BE2C (cell line): ENCODE measurements at regions not wholly inside any gene's neighbourhood (a gene's known extent, or its start where the extent isn't known, plus 50 kb on each side); places are given as distances from the start of the nearest gene placed in this dataset.
"Not testable (repeated sequence)": the region's sequence is repeated elsewhere in the genome, so short reads cannot be mapped to it uniquely, and the experiment has no call there.

Experiments used
- DNase-seq: peaks from one replicate; pipeline ENCODE4 v3.0.0-alpha.2; 2020
- H3K27me3 ChIP-seq: fragments of 250-450 bp; sonication (Bioruptor Pico); 2 replicates; pipeline ENCODE4 v1.5.1; 2020; ENCODE audit warnings: mild to moderate bottlenecking
- H3K36me3 ChIP-seq: fragments of 250-450 bp; sonication (Bioruptor Pico); 2 replicates; pipeline ENCODE4 v1.5.1; 2020; ENCODE audit warnings: mild to moderate bottlenecking
- H3K4me1 ChIP-seq: fragments of 250-450 bp; sonication (Bioruptor Pico); 2 replicates; pipeline ENCODE4 v1.5.1; 2020
- H3K4me3 ChIP-seq: 2 replicates; pipeline ENCODE4 v1.5.1; 2011; ENCODE audit warnings: low read depth, low read length
- H3K9me3 ChIP-seq: fragments of 250-450 bp; sonication (Bioruptor Pico); 2 replicates; pipeline ENCODE4 v1.5.1; 2020
- TF ChIP-seq, protein P1 (sequence below): IDR thresholded peaks from 2 replicates; pipeline ENCODE4 v1.5.1; 2012; ENCODE audit warnings: mild to moderate bottlenecking, low read depth, low read length

DNA sequence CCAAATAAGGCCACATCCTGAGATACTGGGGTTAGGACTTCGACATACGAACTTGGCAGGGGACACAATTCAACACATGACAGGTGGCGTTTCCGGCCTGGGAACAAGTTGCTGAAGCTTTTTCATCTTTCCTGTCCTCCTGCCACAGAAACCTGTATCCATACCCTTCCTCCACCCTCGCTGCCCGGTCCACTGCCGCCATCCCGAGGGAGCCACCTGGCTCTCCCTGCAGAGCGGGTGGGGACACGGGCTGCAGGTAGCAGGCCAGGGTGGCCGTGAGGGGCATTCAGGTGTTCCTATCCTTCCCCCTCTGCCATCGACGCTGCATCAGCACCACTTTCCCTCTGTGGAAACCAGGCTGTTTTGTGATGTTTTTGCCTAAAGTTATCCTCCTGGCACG lies 74.4 kb upstream of the TWIST2 start:
- Histone ChIP-seq H3K36me3 (no peaks in the 10 kb centered on the region), H3K4me1 (no peaks in the 10 kb centered on the region), H3K9me3 (no peaks in the 10 kb centered on the region; the same call in 1 of the 2 replicates), H3K4me3 (no peak overlapping the region), H3K27me3 (peaks cover 5% of the 10 kb centered on the region; the same call in 1 of the 2 replicates)
- no peak for DNase-seq
- TF ChIP-seq, protein P1, sequence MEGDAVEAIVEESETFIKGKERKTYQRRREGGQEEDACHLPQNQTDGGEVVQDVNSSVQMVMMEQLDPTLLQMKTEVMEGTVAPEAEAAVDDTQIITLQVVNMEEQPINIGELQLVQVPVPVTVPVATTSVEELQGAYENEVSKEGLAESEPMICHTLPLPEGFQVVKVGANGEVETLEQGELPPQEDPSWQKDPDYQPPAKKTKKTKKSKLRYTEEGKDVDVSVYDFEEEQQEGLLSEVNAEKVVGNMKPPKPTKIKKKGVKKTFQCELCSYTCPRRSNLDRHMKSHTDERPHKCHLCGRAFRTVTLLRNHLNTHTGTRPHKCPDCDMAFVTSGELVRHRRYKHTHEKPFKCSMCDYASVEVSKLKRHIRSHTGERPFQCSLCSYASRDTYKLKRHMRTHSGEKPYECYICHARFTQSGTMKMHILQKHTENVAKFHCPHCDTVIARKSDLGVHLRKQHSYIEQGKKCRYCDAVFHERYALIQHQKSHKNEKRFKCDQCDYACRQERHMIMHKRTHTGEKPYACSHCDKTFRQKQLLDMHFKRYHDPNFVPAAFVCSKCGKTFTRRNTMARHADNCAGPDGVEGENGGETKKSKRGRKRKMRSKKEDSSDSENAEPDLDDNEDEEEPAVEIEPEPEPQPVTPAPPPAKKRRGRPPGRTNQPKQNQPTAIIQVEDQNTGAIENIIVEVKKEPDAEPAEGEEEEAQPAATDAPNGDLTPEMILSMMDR = no peak

DNA sequence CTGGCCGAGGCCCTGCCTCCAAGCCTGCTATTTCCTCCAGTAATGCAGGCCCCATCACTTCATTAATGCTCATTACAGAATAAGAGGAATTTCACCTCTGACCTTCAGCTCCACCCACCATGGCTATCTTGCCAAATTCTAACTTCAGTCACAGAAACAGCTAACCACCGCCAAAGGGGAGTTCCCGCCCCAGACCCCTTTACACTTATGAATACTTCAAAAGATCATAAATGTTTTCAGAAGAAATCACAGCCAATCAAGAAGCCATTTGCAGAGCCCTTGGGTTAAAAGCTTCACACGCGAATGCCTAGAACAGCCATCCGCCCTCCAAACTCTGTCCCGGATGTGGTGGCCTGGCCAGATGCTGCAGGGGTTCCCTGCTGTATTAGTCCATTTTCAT lies 73.8 kb upstream of the TWIST2 start:
- no peaks in the 10 kb centered on the region; the same call in 1 of the 2 replicates for H3K9me3 ChIP-seq
- H3K27me3 ChIP-seq = peaks cover 5% of the 10 kb centered on the region; the same call in 1 of the 2 replicates

DNA sequence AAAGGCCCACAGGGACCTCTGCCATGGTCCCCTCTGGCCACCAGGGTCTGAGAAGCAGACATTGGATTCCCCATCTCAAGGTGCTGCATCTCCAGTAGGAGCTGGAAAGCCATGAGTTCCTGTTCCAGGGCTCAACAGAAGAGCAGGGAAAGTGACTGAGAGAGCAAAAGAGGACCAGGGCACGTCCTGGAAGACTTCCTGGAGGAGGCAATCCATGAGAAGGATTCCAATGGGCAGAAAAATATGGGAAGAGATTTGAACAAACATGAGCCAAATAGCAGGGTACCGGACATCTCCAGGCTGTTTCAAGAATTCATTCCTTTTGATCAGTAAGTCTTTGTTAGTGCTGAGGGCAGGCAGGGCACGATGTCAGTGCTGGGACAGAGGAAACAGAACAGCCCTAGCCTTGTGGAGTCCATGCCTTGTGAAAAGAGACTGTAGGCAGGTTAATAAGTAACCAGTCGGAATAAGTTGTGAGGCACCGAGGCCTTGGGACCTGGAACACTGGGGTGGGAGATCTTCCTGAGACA lies 72.8 kb upstream of the TWIST2 start:
- peaks cover 5% of the 10 kb centered on the region; the same call in 1 of the 2 replicates for H3K27me3 ChIP-seq
- TF ChIP-seq, protein P1 = no peak
- H3K9me3 ChIP-seq = no peaks in the 10 kb centered on the region; the same call in 1 of the 2 replicates
- DNase-seq = no peak
- H3K4me3 ChIP-seq = no peak overlapping the region
- no peaks in the 10 kb centered on the region for H3K4me1 ChIP-seq
- no peaks in the 10 kb centered on the region for H3K36me3 ChIP-seq

More for the DNA sequence above, 73.8 kb upstream of the TWIST2 start:
- Histone ChIP-seq H3K4me1 (no peaks in the 10 kb centered on the region), H3K36me3 (no peaks in the 10 kb centered on the region), H3K4me3 (no peak overlapping the region)
- TF ChIP-seq, protein P1 = no peak
- no peak for DNase-seq

DNA sequence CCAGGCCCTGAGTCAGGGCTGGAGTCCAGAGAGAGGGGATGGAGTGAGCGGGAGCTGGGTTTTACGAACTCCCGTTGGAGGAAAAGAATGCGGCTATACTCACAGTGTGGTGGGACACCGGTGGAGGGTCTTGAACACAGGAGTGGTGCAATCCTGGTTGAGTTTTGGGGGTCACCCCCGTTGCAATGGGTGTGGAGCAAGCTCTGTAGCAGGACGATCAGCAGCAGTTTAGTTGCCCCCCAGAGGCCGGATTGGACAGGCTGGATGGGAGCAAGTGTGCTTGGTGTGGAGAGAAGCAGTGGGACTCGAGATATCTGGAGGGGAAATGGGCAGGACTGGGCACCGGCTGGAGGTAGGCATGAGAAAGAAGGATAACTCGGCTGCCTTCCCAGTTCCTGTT lies 72.3 kb upstream of the TWIST2 start:
- H3K27me3 ChIP-seq = peaks cover 5% of the 10 kb centered on the region; the same call in 1 of the 2 replicates
- no peaks in the 10 kb centered on the region for H3K4me1 ChIP-seq
- DNase-seq = no peak
- H3K4me3 ChIP-seq = no peak overlapping the region
- H3K36me3 ChIP-seq = no peaks in the 10 kb centered on the region
- TF ChIP-seq, protein P1 = no peak
- H3K9me3 ChIP-seq = no peaks in the 10 kb centered on the region; the same call in 1 of the 2 replicates

DNA sequence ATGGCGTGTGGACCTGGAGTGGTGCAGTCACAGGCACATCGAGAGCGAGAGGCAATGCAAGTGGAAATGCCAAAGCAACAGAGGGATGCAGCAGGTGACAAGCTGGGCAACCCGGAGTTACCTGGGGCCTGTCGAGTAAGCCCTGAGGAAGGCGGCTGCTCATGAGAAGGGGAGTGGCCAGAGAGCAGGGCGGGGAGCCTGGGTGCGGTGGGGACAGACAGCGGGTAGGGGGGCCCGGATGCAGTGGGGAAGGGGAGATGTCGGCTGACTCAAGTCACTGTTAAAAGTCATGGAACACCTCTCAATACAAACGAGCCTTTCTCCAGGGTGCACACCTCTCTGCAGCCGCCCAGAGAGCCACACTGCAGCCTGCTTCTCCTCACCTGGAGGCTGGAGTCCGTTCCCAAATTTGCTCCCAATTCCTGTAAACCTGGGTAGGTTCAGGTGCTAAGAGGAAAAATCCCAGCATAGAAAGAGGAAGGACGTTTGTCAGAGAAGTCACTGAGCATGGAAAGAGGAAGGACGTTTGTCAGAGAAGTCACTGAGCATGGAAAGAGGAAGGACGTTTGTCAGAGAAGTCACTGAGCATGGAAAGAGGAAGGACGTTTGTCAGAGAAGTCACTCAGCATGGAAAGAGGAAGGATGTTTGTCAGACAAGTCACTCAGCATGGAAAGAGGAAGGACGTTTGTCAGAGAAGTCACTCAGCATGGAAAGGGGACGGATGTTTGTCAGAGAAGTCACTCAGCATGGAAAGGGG lies 71.7 kb upstream of the TWIST2 start:
- no peak for DNase-seq
- no peaks in the 10 kb centered on the region for H3K4me1 ChIP-seq
- H3K9me3 ChIP-seq = no peaks in the 10 kb centered on the region; the same call in 1 of the 2 replicates
- TF ChIP-seq, protein P1 = no peak
- peaks cover 5% of the 10 kb centered on the region; the same call in 1 of the 2 replicates for H3K27me3 ChIP-seq
- no peaks in the 10 kb centered on the region for H3K36me3 ChIP-seq
- H3K4me3 ChIP-seq = no peak overlapping the region

DNA sequence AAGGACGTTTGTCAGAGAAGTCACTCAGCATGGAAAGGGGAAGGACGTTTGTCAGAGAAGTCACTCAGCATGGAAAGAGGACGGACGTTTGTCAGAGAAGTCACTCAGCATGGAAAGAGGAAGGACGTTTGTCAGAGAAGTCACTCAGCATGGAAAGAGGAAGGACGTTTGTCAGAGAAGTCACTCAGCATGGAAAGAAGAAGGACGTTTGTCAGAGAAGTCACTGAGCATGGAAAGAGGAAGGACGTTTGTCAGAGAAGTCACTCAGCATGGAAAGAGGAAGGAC lies 71.2 kb upstream of the TWIST2 start:
- DNase-seq, H3K9me3 ChIP-seq: not testable (repeated sequence)

More for the DNA sequence above, 71.2 kb upstream of the TWIST2 start:
- H3K4me1 ChIP-seq, H3K4me3 ChIP-seq, H3K27me3 ChIP-seq, H3K36me3 ChIP-seq: not testable (repeated sequence)
